WERI-Rb-1 (cell line): ENCODE measurements at regions not wholly inside any gene's neighbourhood (a gene's known extent, or its start where the extent isn't known, plus 50 kb on each side); places are given as distances from the start of the nearest gene placed in this dataset.

Source experiments
- DNase-seq: peaks from one replicate; pipeline ENCODE4 v3.0.0-alpha.2; 2020
- H3K27ac ChIP-seq: fragments of 250-450 bp; sonication (Bioruptor Pico); 2 replicates; pipeline ENCODE4 v1.5.1; 2020; ENCODE audit warnings: mild to moderate bottlenecking, moderate library complexity
- H3K27me3 ChIP-seq: fragments of 250-450 bp; sonication (Bioruptor Pico); 2 replicates; pipeline ENCODE4 v1.5.1; 2021; ENCODE audit warnings: mild to moderate bottlenecking, low read depth, moderate library complexity; ENCODE audit not compliant: insufficient read depth, severe bottlenecking
- H3K36me3 ChIP-seq: fragments of 250-450 bp; sonication (Bioruptor Pico); 2 replicates; pipeline ENCODE4 v1.5.1; 2020; ENCODE audit warnings: mild to moderate bottlenecking, moderate library complexity
- H3K4me3 ChIP-seq: 2 replicates; pipeline ENCODE4 v1.5.1; 2011; ENCODE audit warnings: low read depth, mild to moderate bottlenecking, control low read depth, low read length
- H3K9me3 ChIP-seq: fragments of 250-450 bp; sonication (Bioruptor Pico); 2 replicates; pipeline ENCODE4 v1.5.1; 2021; ENCODE audit warnings: mild to moderate bottlenecking, moderate library complexity; ENCODE audit not compliant: severe bottlenecking
- CTCF ChIP-seq: IDR thresholded peaks from 2 replicates; pipeline ENCODE4 v1.5.1; 2011; ENCODE audit warnings: low read depth, mild to moderate bottlenecking, control low read depth, inconsistent platforms, low read length

GRCh38 chr6:167719920-167720319 is 106.8 kb upstream of the AFDN start:
- Histone ChIP-seq H3K4me3 (no peak overlapping the region), H3K9me3 (peaks cover 5% of the 10 kb centered on the region), H3K27ac (no peak overlapping the region), H3K36me3 (no peaks in the 10 kb centered on the region), H3K27me3 (peaks cover 7% of the 10 kb centered on the region)
- DNase-seq, result no peak
- no peak for TF ChIP-seq CTCF

DNA sequence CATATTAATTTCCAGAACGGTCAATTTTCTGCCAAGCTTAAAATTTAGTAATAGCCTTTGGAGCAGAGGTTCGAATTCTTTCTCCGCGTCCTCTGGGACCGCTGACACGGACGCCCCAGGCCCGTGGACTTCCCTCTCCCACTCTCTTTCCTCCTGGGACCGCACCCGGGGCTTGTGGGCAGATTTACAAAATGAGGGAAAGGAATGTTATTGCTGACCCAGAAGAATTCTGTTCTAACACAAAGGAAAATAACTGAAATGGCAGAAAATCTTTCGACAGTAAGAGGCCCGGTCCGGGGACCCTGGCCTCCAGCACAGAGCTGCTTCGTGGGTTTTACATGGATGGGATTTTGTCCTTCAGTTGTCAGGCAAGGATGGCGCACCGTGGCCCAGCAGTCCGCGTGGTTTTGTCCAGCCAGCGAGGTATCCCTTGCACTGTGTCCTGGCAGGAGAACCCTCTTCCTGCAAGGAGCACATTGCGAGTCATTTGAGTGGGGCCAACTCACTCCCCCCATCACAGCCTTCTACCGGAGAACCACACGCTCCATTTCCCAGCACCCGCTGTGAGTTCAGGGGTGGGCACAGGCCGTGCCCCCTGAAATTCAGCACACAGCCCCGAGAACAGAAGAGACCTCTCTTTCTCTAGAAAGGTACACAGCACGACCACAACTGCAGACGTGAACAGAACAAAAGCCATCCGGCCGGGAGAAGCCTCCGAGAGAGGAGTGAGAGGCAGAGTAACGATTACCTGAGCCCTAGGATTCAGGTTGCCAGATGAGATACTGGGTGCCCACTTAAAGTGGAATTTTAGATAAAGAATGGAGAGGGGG is 106.0 kb upstream of the AFDN start:
- Histone ChIP-seq H3K9me3 (peaks cover 5% of the 10 kb centered on the region), H3K36me3 (no peaks in the 10 kb centered on the region), H3K4me3 (no peak overlapping the region), H3K27me3 (peaks cover under 1% of the 10 kb centered on the region), H3K27ac (no peak overlapping the region)
- DNase-seq, result no peak
- TF ChIP-seq CTCF, result no peak

GRCh38 chr6:167721291-167721690 is 105.4 kb upstream of the AFDN start:
- no peak for DNase-seq
- H3K9me3 ChIP-seq, result peaks cover 5% of the 10 kb centered on the region
- no peak overlapping the region for H3K4me3 ChIP-seq
- no peak for TF ChIP-seq CTCF
- no peaks in the 10 kb centered on the region for H3K27me3 ChIP-seq
- no peaks in the 10 kb centered on the region for H3K36me3 ChIP-seq
- no peak overlapping the region for H3K27ac ChIP-seq

DNA sequence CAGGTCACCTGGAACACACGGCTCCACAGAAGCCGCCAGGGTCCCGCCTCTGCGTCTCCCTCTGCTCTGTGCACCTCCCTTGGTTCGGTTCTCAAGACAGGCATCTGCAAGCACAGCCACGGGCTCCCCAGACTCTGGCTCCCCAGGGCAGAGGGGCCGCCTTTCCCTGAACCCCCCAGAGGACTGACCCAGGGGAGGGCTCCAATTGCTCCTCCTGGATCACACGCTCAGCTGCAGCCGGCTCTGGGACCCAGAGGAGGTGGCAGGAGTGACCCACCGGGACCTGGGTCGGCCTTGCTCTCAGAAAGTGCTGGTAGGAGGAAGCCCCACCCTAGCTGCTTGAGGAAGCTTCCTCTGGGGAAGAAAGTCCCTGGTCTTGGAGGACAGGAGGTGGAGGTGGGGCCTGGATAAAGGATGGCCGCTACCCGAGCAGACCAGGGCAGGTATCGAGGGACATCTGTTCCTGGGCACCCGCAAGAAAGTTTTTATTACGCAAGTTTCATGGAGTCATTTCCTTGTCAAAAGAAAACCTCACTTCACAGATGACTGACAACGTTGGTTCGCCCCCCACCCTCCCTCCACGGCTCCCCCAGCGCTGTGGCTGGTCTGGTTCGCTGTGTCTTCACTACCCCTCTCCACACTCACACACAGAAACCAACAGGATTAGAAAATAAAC is 103.9 kb upstream of the AFDN start:
- Histone ChIP-seq H3K36me3 (no peaks in the 10 kb centered on the region), H3K27ac (no peak overlapping the region), H3K27me3 (no peaks in the 10 kb centered on the region), H3K4me3 (no peak overlapping the region), H3K9me3 (peaks cover 5% of the 10 kb centered on the region)
- no peak for TF ChIP-seq CTCF
- DNase-seq, result no peak

DNA sequence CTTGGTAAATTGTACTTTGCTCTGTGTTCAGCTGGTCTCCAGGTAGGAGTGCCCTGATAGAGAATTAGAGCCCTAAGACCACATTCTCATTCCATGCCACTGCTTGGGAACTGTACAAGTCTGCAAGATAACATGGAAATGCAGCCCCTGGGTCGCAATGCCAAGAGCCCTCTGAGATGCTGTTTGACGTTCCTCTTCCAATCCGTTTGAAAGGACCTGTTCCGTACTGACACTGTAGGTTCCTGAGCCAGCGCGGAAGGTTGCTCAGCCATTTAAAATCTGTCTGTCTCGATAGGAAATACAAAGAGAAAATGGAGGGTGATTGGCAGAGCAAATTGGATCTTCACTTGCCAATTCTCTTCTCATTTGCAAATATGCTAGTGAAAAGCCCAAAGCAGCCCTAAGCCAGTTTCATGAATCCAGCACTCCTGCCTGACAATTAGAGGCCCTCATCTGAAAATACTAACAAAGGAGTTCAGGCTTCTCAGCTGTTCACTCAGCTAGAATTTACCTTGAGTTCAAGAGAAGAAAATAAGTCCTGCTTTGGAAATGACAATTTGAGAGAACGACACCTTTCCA is 100.6 kb upstream of the AFDN start:
- H3K36me3 ChIP-seq, result no peaks in the 10 kb centered on the region
- no peak for DNase-seq
- no peak for TF ChIP-seq CTCF
- H3K4me3 ChIP-seq, result no peak overlapping the region
- no peaks in the 10 kb centered on the region for H3K27me3 ChIP-seq
- H3K9me3 ChIP-seq, result peaks cover 5% of the 10 kb centered on the region
- no peak overlapping the region for H3K27ac ChIP-seq
